Endothelial cell of umbilical vein (primary cell): ENCODE measurements at regions not wholly inside any gene's neighbourhood (a gene's known extent, or its start where the extent isn't known, plus 50 kb on each side); places are given as distances from the start of the nearest gene placed in this dataset.

Experiments
- BruUV-seq: library from RNA; stranded (reverse); fragments of 400-500 nt; replicated peaks from 2 replicates; lab custom pipeline; 2021; lab: Mats Ljungman, UMichigan
- CTCF ChIA-PET: fragments of 300-600, 350-600 bp; sonication (Branson Sonifier 250); formaldehyde crosslinking; loops from one replicate; lab custom pipeline; 2021; ENCODE audit warnings: antibody characterized with exemption, inconsistent platforms; lab: Charles Lee
- POLR2A ChIA-PET: fragments of 300-600, 350-600 bp; sonication (Branson Sonifier 250); formaldehyde crosslinking; loops from one replicate; lab custom pipeline; 2021; ENCODE audit warnings: antibody characterized with exemption, inconsistent platforms; lab: Charles Lee
- DNase-seq: peaks from one replicate; pipeline ENCODE4 v3.0.0-alpha.2; 2011; ENCODE audit warnings: low read depth, low spot score
- FAIRE-seq: peaks from 2 replicates; lab custom pipeline; 2011; peaks lifted over from hg19 to GRCh38; lab: Jason Lieb, UNC
- H2AFZ ChIP-seq: 2 replicates; pipeline ENCODE4 v1.6.0; 2012; ENCODE audit warnings: low read depth, low read length, control low read depth, inconsistent platforms
- H3K27ac ChIP-seq: 2 replicates; pipeline ENCODE4 v1.5.1; 2011; ENCODE audit warnings: low read depth, mild to moderate bottlenecking, control low read depth, low read length, moderate library complexity; ENCODE audit not compliant: insufficient read depth
- H3K27me3 ChIP-seq, 2 experiments: 2 replicates each; pipeline versions ENCODE4 v1.6.0 to v1.6.1; 2011; ENCODE audit warnings: low read length in 2 of 2, mixed read lengths in 1 of 2; ENCODE audit not compliant: control insufficient read depth in 2 of 2, insufficient read depth in 2 of 2
- H3K36me3 ChIP-seq, 2 experiments: 2 replicates in 1 of 2; 3 replicates in 1 of 2; pipeline ENCODE4 v1.5.1; 2011; ENCODE audit warnings: low read length in 2 of 2, mild to moderate bottlenecking in 1 of 2, moderate library complexity in 1 of 2; ENCODE audit not compliant: control insufficient read depth in 2 of 2, insufficient read depth in 2 of 2; ENCODE audit errors: extremely low read depth in 1 of 2
- H3K4me1 ChIP-seq: 3 replicates; pipeline ENCODE4 v1.5.1; 2011; ENCODE audit warnings: mild to moderate bottlenecking, low read length; ENCODE audit not compliant: control insufficient read depth, insufficient read depth; ENCODE audit errors: extremely low read depth
- H3K4me2 ChIP-seq: 2 replicates; pipeline ENCODE4 v1.6.1; 2011; ENCODE audit warnings: low read length, control low read depth, mixed read lengths; ENCODE audit not compliant: insufficient read depth
- H3K4me3 ChIP-seq, 3 experiments: fragments of 200-600 bp in 1 of 3; sonication (generic), shearing (Covaris generic) in 1 of 3; replicated peaks in 1 of 3; 2 replicates each; pipeline ENCODE4 v1.5.1; 2011 to 2016; ENCODE audit warnings: control low read depth in 3 of 3, low read length in 3 of 3, mild to moderate bottlenecking in 2 of 3, inconsistent platforms in 1 of 3, low read depth in 1 of 3, moderate library complexity in 1 of 3; ENCODE audit not compliant: insufficient read depth in 1 of 3
- H3K79me2 ChIP-seq: 2 replicates; pipeline ENCODE4 v1.6.0; 2012; ENCODE audit warnings: low read length, inconsistent platforms; ENCODE audit not compliant: control insufficient read depth, insufficient read depth
- H3K9ac ChIP-seq: replicated peaks from 2 replicates; pipeline ENCODE3; 2011; ENCODE audit warnings: low read length, control low read depth; ENCODE audit not compliant: insufficient read depth; ENCODE audit errors: extremely low read depth
- H3K9me1 ChIP-seq: replicated peaks from 3 replicates; pipeline ENCODE4 v1.6.0; 2011; ENCODE audit warnings: mild to moderate bottlenecking, low read length; ENCODE audit not compliant: control insufficient read depth, insufficient read depth; ENCODE audit errors: extremely low read depth
- H3K9me3 ChIP-seq: replicated peaks from 2 replicates; pipeline ENCODE4 v1.5.1; 2012; ENCODE audit warnings: low read length, inconsistent platforms; ENCODE audit not compliant: control insufficient read depth, insufficient read depth
- H4K20me1 ChIP-seq: replicated peaks from 2 replicates; pipeline ENCODE3; 2011; ENCODE audit warnings: mild to moderate bottlenecking, low read length; ENCODE audit not compliant: control insufficient read depth, insufficient read depth; ENCODE audit errors: extremely low read depth
- EZH2 ChIP-seq: IDR thresholded peaks from 2 replicates; pipeline ENCODE4 v1.6.1; 2012; ENCODE audit warnings: borderline replicate concordance, low read depth, mild to moderate bottlenecking, moderate library complexity, low read length, inconsistent platforms; ENCODE audit not compliant: severe bottlenecking
- FOS ChIP-seq: IDR thresholded peaks from 2 replicates; pipeline ENCODE4 v1.6.1; 2011; ENCODE audit warnings: mild to moderate bottlenecking, low read length, moderate library complexity, borderline replicate concordance; ENCODE audit not compliant: insufficient read depth
- GATA2 ChIP-seq: IDR thresholded peaks from 2 replicates; pipeline ENCODE4 v1.7.0; 2011; ENCODE audit warnings: low read depth, mild to moderate bottlenecking, moderate library complexity, mixed read lengths, low read length; ENCODE audit not compliant: insufficient read length, insufficient read depth
- JUN ChIP-seq: IDR thresholded peaks from 2 replicates; pipeline ENCODE4 v1.6.1; 2011; ENCODE audit warnings: borderline replicate concordance, low read depth; ENCODE audit not compliant: insufficient read length, insufficient read depth
- MYC ChIP-seq: IDR thresholded peaks from one replicate; pipeline ENCODE4 v1.6.1; 2011; ENCODE audit warnings: mild to moderate bottlenecking, low read depth, low read length
- POLR2A ChIP-seq: IDR thresholded peaks from 2 replicates; pipeline ENCODE4 v1.6.1; 2012; ENCODE audit warnings: low read depth, mild to moderate bottlenecking, control low read depth, low read length
- POLR2AphosphoS5 ChIP-seq: IDR thresholded peaks from 2 replicates; pipeline ENCODE4 v1.6.1; 2012; ENCODE audit warnings: low read depth, mild to moderate bottlenecking, control low read depth, low read length, moderate library complexity; ENCODE audit not compliant: insufficient read depth
- dilution Hi-C: fragments of 300-500 bp; cut with MboI; formaldehyde crosslinking; loops from one replicate; pipeline ENCODE4 v1.15.0; 2019; ENCODE audit warnings: low sequenced_read_pairs; ENCODE audit not compliant: extremely low pct_ligation_motif_present
- intact Hi-C: fragments of 100-400 bp; cut with micrococcal nuclease; formaldehyde crosslinking; loops from one replicate; pipeline ENCODE4 v1.10.0; 2022
- TF ChIP-seq, protein P1 (sequence below), 2 donors: IDR thresholded peaks; 1 replicate in 1 of 2; 2 replicates in 1 of 2; pipeline ENCODE4 v1.5.1; 2011; ENCODE audit warnings: low read length in 2 of 2, mild to moderate bottlenecking in 2 of 2, moderate library complexity in 2 of 2, control low read depth in 1 of 2, inconsistent platforms in 1 of 2, low read depth in 1 of 2; ENCODE audit not compliant: insufficient read depth in 1 of 2; ENCODE audit errors: extremely low read depth in 1 of 2
- TF ChIP-seq, protein P2 (sequence below): IDR thresholded peaks from 2 replicates; pipeline ENCODE4 v1.6.1; 2011; ENCODE audit not compliant: insufficient read depth, insufficient read length

DNA sequence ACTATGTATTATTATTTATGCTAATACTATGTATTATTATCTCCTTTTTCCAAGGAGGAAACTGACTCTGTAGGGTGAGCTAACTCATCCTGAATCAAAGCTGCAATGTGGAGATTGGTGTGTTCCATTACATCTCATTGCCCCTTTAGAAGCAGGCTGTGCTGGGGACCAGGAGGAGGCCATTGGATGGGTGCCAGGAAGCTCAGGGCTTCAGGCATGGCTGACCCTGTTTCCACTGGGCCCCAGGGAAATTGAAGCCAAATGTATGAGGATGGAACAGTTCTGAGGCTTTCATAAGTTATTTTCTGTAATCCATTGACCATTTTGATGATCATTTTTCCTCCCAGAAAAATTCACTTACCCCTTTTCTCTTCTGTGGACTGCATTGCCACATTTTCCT is 418.8 kb upstream of the ZFP42 start:
- Histone ChIP-seq H3K27ac (no peak overlapping the region), H3K36me3 (no peaks in the 10 kb centered on the region), H3K79me2 (no peaks in the 10 kb centered on the region), H2AFZ (no peak overlapping the region), H3K4me2 (no peak overlapping the region), H3K4me3 (no peak overlapping the region), H3K9me1 (no peaks in the 10 kb centered on the region), H3K27me3 (no peaks in the 10 kb centered on the region), H3K4me1 (no peaks in the 10 kb centered on the region), H3K9me3 (no peaks in the 10 kb centered on the region), H4K20me1 (no peaks in the 10 kb centered on the region), H3K9ac (no peak overlapping the region)
- BruUV-seq = no TSS peak
- TF ChIP-seq POLR2A (no peak), EZH2 (no peak), JUN (no peak), MYC (no peak), POLR2AphosphoS5 (no peak), GATA2 (no peak), FOS (no peak)
- TF ChIP-seq, protein P1, sequence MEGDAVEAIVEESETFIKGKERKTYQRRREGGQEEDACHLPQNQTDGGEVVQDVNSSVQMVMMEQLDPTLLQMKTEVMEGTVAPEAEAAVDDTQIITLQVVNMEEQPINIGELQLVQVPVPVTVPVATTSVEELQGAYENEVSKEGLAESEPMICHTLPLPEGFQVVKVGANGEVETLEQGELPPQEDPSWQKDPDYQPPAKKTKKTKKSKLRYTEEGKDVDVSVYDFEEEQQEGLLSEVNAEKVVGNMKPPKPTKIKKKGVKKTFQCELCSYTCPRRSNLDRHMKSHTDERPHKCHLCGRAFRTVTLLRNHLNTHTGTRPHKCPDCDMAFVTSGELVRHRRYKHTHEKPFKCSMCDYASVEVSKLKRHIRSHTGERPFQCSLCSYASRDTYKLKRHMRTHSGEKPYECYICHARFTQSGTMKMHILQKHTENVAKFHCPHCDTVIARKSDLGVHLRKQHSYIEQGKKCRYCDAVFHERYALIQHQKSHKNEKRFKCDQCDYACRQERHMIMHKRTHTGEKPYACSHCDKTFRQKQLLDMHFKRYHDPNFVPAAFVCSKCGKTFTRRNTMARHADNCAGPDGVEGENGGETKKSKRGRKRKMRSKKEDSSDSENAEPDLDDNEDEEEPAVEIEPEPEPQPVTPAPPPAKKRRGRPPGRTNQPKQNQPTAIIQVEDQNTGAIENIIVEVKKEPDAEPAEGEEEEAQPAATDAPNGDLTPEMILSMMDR (IDR thresholded peaks at IDR 0.05; ENCODE audit: extremely low read depth in 1 of 2, insufficient read depth in 1 of 2, low read depth in 1 of 2, low read length in 2 of 2) = no peak
- TF ChIP-seq, protein P2, sequence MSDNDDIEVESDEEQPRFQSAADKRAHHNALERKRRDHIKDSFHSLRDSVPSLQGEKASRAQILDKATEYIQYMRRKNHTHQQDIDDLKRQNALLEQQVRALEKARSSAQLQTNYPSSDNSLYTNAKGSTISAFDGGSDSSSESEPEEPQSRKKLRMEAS = no peak
- ChIA-PET CTCF (no interaction called here), POLR2A (no interaction called here)
- dilution Hi-C loops = no loop called here
- DNase-seq = no peak
- intact Hi-C loops = no loop called here
- FAIRE-seq = no peak
